ENCODE measurements at regions not wholly inside any gene's neighbourhood (a gene's known extent, or its start where the extent isn't known, plus 50 kb on each side); places are given as distances from the start of the nearest gene placed in this dataset.

- H3K27ac ChIP-seq: no peak overlapping the region
- no peak for DNase-seq
- H3K4me1 ChIP-seq: no peaks in the 10 kb centered on the region
- H3K4me3 ChIP-seq: no peak overlapping the region
- no peaks in the 10 kb centered on the region for H3K9me3 ChIP-seq
- no peaks in the 10 kb centered on the region for H3K36me3 ChIP-seq
- no peak for TF ChIP-seq CTCF (IDR thresholded peaks at IDR 0.05)
- TF ChIP-seq POLR2A (IDR thresholded peaks at IDR 0.05): no peak
- H3K27me3 ChIP-seq: no peaks in the 10 kb centered on the region
Observed at GRCh38 chr5:17918373-17919104, 284.3 kb downstream of the TAF11L14 start.

- no peak for TF ChIP-seq POLR2A (IDR thresholded peaks at IDR 0.05)
- no peak for TF ChIP-seq CTCF (IDR thresholded peaks at IDR 0.05)
- Histone ChIP-seq H3K4me3 (no peak overlapping the region), H3K4me1 (no peaks in the 10 kb centered on the region), H3K36me3 (no peaks in the 10 kb centered on the region), H3K9me3 (no peaks in the 10 kb centered on the region), H3K27me3 (no peaks in the 10 kb centered on the region), H3K27ac (no peak overlapping the region)
- no peak for DNase-seq
Observed at GRCh38 chr5:17925276-17925675, 291.0 kb downstream of the TAF11L14 start.

- no peak overlapping the region for H3K27ac ChIP-seq
- H3K9me3 ChIP-seq: peaks cover 0 to 12% (median 2%) of the 10 kb centered on the region in 4 donors
- TF ChIP-seq CTCF (IDR thresholded peaks at IDR 0.05) (no peak), POLR2A (IDR thresholded peaks at IDR 0.05) (no peak)
- no peak for DNase-seq
- H3K4me3 ChIP-seq: no peak overlapping the region
- no peaks in the 10 kb centered on the region for H3K36me3 ChIP-seq
- no peaks in the 10 kb centered on the region for H3K27me3 ChIP-seq
- no peaks in the 10 kb centered on the region for H3K4me1 ChIP-seq
Observed at GRCh38 chr5:17928581-17928981, 294.3 kb downstream of the TAF11L14 start.

- no peaks in the 10 kb centered on the region for H3K27me3 ChIP-seq
- peaks cover 0 to 12% (median 2%) of the 10 kb centered on the region in 4 donors for H3K9me3 ChIP-seq
- DNase-seq: no peak
- no peak overlapping the region for H3K4me3 ChIP-seq
- no peak overlapping the region for H3K27ac ChIP-seq
- no peaks in the 10 kb centered on the region for H3K4me1 ChIP-seq
- no peaks in the 10 kb centered on the region for H3K36me3 ChIP-seq
- TF ChIP-seq CTCF (IDR thresholded peaks at IDR 0.05) (no peak), POLR2A (IDR thresholded peaks at IDR 0.05) (no peak)
Observed at GRCh38 chr5:17929171-17929570, 294.9 kb downstream of the TAF11L14 start.

GRCh38 chr5:17930346-17930745 lies 296.1 kb downstream of the TAF11L14 start:
- TF ChIP-seq CTCF (IDR thresholded peaks at IDR 0.05): no peak
- no peak for TF ChIP-seq POLR2A (IDR thresholded peaks at IDR 0.05)
- Histone ChIP-seq H3K4me1 (no peaks in the 10 kb centered on the region), H3K36me3 (no peaks in the 10 kb centered on the region), H3K9me3 (peaks cover 0 to 12% (median 2%) of the 10 kb centered on the region in 4 donors), H3K4me3 (no peak overlapping the region), H3K27me3 (no peaks in the 10 kb centered on the region), H3K27ac (no peak overlapping the region)
- no peak for DNase-seq

All from Peyer's patch (tissue), 4 donors.